Inferior parietal cortex (tissue), 1 donor: ENCODE measurements at regions not wholly inside any gene's neighbourhood (a gene's known extent, or its start where the extent isn't known, plus 50 kb on each side); places are given as distances from the start of the nearest gene placed in this dataset.
"Not testable (repeated sequence)": the region's sequence is repeated elsewhere in the genome, so short reads cannot be mapped to it uniquely, and the experiment has no call there.

ENCODE experiments used
- DNase-seq: peaks from one replicate; pipeline ENCODE4 v3.0.0-alpha.2; 2016; ENCODE audit errors: extremely low spot score

DNA sequence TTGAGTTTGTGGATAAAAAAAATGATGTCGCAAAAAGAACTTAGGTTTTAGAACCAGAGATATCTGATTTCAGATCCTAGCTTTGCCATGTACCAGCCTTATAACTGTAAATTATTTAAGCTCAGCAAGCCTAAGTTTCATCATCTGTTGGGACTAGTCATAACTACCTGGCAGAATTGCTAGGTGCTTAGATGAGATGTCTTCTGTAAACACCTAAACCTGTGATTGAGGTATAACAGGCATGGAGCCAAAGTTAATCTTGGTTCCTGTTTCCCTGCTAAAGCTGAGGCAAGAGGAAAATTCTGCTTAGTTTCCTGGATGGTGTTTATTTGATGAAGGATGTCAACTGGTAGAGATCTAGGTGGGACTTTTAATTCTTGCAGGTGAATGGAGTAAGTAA lies 331.3 kb upstream of the RBMS3 start:
- no peak for DNase-seq

DNA sequence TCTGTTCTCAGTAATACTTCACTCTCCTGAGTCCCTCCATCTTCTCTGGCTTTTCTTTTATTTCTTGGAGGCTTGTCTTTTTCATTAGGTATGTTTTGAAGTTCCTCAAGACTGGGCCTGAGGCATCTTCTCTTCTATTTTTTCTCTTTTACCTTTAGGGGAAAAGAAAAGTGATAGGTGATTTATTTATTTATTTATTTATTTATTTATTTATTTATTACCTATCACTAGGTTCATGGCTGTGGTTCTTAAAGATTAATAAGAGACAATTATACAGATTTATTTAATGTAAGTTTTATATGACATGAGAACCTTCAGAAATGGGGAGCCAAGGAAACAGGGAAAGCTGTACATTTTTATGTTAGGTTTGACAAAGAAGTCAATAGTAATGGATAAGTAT lies 330.3 kb upstream of the RBMS3 start:
- no peak for DNase-seq

DNA sequence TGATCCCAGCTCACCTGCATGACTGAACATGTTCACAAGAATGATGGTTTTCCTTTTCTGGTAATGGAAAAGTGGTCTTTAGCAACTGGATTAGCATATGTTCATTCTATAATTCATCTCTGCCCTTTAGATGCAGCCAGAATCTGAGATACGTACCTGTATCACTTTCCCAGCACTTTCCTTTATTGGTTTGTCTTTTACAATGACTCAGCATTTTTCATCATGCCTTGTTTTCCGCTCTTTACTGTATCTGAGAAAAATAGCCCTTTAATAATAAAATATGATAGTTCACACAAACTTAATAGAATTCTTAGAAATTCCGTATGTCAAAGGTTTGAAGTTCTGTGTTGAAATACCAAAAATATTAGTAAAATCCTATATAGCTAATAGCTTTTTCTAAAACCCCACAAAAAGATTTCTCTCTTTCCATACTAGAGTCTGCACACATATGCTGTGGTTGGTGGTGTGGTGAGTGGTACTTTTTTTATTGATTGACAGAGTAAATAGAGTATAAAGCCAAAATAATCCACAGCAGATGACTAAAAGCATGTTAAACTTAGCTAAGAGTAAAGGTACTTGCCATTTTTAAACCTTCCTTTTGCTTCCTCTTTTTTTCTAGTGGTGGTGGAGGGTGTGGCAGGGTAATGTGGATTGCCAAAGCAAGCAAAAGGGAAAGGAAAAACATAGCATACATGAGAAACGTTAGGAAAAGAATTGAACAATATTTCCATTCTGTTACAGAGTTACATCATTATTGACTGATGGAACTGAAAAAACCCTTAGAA lies 328.9 kb upstream of the RBMS3 start:
- DNase-seq = no peak

DNA sequence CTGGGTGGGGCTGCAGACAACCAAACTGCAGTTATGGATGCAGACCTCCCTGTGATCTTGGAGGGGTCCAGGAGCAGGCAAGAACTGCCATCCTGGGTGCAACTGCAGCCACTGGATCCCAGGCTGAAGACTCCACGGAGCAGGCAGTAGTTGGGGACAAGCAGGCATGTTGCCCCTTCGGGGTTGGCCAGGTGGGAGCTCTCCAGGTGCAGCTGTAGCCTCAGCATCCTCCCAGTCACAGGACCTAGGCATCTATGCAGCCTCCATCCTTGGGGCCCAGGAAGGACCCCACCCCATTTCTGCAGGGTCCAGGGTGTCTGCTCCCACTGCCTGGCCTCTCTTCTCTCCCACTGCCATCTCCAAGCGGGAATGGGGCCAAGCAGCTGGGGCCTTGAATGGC lies 322.2 kb upstream of the RBMS3 start:
- no peak for DNase-seq

DNA sequence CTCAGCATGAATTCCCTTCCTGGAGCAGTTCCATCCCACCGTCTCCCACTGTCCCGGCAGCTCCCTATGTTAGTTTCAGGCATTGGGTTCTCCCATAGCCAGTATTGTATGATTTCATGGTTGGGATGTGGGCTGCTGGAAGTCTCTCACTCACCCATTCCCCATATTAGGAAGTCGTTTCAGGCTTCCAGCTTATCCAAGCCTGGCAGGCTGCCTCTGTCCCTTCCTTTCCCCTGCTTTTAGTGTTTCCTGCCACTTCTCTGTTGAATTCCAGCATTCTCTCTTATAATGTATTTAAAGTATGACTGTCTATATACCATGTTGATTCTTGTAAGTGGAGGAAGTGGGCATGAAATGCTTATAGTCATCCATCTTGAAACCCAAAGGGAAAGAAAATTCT lies 309.7 kb upstream of the RBMS3 start:
- DNase-seq = no peak

DNA sequence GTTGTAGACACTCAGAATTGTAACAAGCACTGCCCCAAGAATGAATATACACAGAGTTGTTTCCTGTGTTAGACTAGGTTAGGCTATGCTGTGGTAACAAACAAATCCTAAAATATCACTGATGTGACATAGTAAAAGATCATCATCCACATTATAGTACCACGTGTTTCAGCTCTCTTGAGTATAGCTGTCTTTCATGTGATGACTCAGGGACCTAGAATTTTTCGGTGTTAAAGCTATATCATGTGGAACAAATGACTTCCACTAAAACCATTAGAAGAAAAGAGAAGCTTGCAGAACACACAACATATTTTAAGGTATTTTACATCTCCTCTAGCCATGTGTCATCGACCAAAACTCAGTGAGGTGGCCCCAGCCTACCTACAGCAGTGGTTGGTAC lies 307.9 kb upstream of the RBMS3 start:
- no peak for DNase-seq

DNA sequence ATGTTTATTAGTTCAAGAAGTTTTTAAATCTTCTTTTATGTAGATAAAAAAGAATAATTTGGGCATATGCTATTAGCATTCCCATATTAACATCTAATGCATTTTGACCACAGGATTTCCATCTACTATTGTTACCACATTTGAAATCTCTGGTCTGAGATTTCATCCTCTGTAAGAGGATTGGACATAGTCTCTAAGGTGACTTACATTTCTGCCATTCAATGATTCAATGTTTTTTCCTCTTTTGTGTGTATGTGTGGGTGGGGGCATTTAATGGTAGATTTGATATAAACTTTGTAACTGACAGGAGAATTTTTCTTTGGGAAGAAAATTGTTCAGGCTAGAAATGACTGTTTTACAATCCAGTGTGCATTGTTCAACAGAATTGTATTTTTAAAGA lies 307.3 kb upstream of the RBMS3 start:
- DNase-seq = no peak

DNA sequence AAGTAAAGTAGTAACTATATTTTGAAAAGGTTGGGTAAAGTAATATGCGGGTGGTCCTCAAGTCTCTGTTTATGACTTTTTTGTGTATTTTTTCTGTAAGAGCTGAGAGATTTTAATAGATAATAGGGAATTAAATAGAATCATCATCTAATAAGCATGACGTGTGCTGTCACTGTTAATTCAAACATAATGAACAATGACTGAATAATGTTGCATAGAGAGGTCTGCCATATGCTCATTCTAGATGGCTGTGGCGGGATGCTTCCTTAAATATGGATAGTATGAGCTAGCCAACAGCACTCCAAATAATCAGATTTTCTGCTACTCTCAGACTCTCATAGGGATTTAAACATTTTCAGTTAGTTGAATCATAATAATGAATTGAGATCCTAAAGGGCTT lies 302.8 kb upstream of the RBMS3 start:
- no peak for DNase-seq

DNA sequence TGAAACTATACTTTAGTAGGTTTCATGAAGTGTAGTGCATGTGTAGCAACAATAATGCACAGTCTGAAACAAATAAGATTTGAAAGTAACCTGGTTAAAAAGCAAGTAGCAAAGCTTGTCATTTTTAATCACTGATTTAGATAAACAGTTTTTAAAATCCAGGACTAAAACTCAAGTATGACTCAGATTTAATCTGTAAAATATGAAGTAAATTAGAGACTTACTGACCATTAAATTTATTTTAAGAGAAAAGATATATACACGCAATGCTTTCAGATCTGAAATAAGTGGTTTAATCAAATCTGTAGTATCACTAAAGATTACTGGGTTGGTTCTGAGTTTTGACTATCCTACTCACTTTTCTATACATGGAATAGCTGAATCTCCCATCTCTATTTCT lies 300.7 kb upstream of the RBMS3 start:
- no peak for DNase-seq

DNA sequence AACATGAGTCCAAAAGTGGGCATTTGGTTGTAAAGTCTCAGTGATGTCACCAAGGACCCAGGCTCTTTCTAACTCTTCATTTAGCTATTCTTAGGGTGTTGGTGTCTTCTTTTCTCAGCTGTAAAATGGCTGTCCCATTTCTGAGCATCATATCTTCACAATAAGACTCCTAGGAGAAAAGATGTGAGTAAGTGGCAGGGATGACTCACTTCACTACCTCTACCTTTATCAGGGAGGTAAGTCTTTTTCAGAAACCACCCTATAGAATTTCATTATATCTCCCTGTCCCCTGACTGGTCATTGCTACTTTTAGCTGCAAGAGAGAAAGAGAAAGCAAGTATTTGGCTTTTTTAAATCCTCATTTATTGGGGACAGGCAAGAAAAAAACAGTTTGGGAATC lies 300.2 kb upstream of the RBMS3 start:
- DNase-seq = no peak

DNA sequence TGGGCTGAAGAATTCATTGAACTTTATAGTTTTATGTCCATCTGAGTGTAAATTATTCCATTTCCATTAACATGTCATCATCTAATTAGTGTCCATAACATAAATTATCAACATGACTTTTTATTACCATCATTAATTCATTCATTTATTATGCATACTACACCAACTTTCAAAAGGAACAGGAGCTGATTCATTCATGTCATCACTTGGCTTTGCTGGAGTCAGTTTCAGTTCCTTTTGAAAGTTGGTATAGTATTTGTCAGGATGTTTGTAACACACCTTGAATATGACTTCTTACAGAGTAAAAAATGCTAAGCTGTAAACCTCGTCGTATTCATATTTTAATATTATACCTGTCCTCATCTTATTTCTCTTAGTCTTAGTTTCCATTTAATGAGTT lies 298.0 kb upstream of the RBMS3 start:
- no peak for DNase-seq

DNA sequence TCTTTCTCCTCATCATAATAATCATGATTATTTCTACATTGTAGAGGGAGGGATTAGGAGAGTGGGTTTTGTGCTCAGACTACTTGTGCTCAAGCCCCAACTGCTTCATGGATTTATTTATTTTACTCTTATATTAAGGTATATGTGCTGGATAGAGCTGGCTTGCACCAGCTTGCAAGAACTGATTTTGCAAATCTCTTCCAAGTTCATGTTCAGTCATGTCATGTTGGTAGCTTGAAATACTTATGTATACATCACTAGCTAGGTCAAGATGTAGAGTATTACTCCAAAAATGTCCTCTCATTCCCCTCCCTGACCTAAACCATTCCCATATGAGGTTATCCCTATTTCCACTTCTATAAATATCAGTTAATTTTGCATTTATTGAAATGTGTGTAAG lies 293.9 kb upstream of the RBMS3 start:
- no peak for DNase-seq

DNA sequence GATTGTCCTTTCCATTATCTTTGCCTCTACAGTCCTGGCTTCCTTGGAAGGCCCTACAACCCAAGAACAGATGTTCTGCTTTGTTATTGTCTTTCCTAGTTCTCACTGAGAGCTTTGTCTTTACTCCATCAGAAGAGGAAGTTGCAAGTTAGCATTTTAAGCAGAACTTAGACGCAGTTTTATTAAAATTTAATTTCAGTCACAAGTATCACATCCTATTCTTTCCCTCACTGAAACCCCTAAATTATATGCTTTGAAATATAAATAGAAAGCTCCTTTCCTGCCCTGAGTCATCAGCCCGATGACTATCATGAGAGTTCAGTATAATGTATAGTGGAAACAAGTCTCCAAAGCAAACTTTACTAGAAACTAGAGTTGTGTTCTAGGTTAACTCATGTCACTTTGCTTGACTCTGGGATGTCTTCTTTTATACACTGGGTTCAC lies 291.2 kb upstream of the RBMS3 start:
- no peak for DNase-seq

DNA sequence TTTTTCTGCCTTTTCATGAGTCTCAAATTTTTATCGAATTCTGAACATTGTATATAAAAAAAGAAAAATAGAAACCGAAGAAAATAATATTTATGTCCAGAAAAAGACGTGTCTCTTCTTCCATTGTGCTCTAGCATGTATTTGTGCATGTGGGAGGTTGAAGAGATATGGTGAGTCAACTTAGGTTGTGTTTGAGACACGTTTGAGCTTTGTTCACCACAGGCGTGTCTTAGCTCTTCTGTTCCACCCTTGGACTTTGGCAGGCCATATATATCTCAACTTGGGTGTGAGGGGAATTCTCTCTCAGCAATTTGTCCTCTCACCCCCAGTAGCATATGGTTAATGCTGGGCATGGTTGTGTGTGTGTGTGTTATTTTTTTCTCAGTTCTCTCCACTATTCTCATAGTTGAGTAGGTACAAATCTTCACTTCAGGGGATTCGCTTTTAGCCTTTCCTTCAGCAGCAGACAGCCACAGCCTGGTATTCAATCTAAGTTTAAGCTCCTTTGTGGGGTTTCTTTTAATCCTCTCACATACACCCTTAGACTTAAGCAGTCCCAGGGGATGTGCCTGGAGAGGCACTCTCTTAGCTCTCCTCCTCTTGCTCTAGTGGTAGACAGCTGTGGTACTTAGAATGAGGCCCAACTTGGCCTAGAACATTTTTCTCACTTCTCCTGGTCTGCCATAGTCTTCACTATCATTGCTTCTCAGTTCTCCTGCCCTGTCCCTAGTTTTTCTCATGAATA lies 286.5 kb upstream of the RBMS3 start:
- DNase-seq = no peak

DNA sequence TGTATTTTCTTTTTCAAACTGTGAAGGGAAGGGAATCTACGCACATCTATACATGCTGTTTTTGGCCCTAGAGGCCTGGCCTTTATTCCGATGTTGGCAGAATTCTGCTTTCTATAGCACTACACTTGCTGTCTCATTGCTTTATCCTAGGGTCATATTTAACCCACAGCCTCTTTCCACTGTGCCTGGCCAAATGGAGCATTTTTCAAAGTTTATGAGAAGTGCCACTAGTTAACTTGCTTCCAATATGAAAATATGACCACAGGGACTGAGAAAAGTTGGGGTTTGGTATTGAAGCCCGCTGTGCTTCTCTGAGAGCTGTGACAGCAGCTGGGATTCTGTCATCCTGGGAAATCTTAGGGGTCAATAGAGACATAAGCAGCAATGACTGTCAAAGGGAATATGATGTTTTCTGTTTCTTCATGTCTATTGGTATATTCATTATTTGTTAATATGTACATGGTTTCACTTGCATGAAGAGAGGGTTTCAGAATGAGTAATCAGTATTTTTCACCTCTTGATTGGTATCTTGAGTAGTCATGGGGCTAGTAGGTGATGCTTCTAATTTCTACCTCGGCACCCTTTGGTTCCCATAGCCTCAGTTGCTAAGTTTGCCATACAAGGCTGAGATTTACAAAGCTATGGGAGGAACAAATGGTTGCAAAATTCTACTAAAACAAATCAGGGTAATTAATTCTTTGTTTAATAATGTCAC lies 275.8 kb upstream of the RBMS3 start:
- no peak for DNase-seq

DNA sequence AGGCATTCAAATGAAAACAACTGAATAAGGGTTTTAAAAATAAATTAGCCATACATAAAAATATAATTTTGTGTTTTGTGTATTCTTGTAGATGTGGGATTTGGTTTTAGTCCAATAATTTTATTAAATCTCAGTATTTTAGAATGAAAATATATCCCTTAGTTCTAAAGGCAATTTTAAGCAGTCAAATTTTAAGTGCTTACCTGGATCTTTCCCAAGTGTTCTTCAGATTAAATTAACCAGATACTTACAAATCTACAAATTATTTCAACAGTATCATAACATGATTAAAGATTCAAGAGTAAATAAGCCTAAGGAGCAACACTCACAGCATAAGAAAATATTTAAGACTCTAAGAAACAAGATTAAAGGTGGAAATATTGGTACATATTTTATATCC lies 275.0 kb upstream of the RBMS3 start:
- no peak for DNase-seq

DNA sequence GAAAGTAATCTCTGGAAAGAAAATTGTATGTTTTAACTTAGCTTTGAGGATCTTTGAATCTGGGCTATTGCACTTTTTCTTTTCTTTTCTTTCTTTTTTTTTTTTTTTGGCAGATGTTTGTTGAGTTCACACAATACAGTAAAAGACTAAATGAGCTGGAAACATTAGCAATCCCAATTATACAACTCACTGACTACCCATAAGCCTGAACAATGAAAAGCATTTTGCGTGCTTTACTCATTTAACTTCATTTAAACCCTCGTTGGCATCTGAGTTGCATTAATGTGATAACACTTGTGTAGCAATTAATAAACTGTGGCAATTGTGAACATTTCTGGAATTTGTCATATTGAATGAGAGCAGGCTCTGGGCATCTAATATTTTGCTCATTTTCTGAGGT lies 269.4 kb upstream of the RBMS3 start:
- DNase-seq = peak; percentile 11

DNA sequence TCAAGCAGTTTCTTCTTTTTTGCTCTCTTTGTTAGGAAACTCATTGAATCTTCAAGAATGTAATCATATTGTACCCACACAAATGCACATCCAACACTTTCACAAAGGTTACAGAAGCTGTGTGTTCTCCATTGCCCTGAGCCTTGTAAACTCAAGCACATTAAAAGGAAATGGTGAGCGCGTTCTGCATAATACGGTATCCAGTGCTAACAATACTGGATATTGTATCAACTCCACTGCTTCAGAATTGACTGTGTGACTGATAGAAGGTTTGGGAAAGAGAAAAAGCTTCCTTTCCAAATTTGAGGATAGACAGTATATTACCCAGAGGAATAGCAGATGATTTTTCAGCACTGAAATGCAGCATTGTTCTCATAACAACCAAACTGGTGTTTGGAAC lies 268.9 kb upstream of the RBMS3 start:
- DNase-seq = no peak

DNA sequence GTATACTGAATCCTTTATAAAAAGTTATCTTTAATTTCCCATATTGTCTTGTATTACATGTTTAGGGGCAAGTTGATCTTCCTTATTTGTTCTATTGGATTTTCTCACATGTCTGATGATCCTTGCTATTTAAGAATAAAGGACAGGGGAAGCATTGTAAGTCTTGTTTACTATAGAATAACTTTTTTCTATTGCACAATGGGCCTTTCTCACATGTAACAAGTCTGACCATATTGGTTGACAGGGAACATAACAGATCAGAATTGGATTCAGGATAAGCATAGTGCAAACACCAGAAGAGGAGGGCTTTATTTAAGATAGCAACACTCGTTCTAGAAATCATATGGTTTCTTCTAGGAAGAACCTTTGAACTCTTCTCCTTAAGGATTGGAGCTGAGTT lies 257.9 kb upstream of the RBMS3 start:
- DNase-seq = no peak

DNA sequence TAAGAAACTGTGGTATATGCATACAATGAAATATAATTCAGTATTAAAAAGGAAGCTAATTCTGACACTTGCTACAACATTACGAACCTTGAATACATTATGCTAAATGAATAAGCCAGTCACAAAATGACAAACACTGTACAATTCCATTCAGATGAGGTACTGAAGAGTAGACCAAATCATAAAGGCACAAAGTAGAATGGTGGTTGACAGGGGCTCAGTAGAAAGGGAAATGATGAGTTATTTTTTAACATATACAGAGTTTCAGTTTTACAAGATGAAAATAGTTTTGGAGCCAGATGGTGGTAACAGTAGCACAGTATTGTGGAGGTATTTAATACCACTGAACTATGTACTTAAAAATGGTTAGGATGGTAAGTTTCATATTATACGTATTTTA lies 254.6 kb upstream of the RBMS3 start:
- no peak for DNase-seq

DNA sequence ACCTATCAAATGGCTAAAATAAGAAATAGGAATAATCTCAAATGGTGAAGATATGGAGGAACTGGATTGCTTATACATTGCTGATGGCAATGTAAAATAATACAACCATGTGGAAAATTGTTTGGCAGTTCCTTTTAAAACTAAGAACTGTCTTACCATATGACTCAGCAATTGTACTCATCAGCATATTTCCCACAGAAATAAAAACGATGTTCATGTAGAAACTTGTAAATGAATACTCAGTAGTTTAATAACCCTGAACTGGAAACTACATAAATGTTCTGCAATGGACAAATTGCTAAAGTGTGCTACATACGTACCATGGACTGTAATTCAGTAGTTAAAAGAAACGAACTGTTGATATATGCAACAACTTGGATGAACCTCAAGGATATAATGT lies 253.9 kb upstream of the RBMS3 start:
- DNase-seq = no peak

DNA sequence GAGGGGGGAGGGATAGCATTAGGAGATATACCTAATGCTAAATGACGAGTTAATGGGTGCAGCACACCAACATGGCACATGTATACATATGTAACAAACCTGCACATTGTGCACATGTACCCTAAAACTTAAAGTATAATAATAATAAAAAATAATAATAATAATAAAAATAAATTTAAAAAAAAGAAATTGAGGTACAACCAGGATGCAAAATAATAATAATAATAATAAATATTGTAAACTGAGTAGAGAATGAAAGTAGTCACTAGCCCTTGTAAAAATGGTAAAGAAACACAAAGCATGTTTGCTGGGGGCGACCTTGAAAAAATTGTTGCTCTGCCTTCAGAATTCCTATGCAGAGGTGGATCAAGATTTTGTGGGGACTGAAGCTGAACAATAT lies 249.7 kb upstream of the RBMS3 start:
- DNase-seq = not testable (repeated sequence)

DNA sequence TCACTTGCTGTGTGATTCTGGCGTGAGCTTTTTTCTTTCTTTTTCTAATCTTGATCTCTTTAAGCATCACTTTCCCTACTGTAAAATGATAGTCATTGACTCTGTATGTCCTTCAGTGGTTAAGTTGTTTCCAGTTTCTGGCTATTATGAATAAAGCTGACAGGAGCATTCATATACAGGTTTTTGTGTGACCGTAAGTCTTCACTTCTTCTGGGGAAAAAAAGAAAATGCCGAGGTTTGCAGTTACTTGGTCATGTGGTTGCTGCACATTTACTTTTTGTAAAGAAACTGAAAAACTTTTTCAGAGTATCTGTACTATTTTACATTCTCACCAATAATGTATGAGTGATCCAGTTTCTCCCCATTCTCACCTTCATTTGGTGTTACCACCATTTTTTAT lies 247.4 kb upstream of the RBMS3 start:
- no peak for DNase-seq
